GM12878 (cell line): ENCODE measurements at regions not wholly inside any gene's neighbourhood (a gene's known extent, or its start where the extent isn't known, plus 50 kb on each side); places are given as distances from the start of the nearest gene placed in this dataset.

Experiments
- CTCF ChIP-seq, 3 experiments: IDR thresholded peaks in 2 of 3; conservative IDR thresholded peaks in 1 of 3; 2 replicates each; pipeline ENCODE4 v1.5.1; 2011; ENCODE audit warnings: low read depth in 3 of 3, low read length in 3 of 3, mild to moderate bottlenecking in 3 of 3, control low read depth in 2 of 3, moderate library complexity in 2 of 3, inconsistent platforms in 1 of 3, mixed read lengths in 1 of 3; ENCODE audit not compliant: control insufficient read depth in 2 of 3, insufficient read depth in 1 of 3; ENCODE audit errors: extremely low read depth in 1 of 3
- FOXM1 ChIP-seq: IDR thresholded peaks from 2 replicates; pipeline ENCODE4 v1.6.1; 2012; ENCODE audit warnings: low read depth, mild to moderate bottlenecking, inconsistent platforms, low read length, moderate library complexity
- IKZF1 ChIP-seq: fragments of 450-650 bp; conservative IDR thresholded peaks from 2 replicates; pipeline ENCODE4 v1.6.1; 2017; ENCODE audit warnings: antibody characterized with exemption, mild to moderate bottlenecking
- NR2C2 ChIP-seq: IDR thresholded peaks from 2 replicates; pipeline ENCODE4 v1.6.1; 2011; ENCODE audit warnings: borderline replicate concordance, low read depth; ENCODE audit not compliant: control insufficient read depth, insufficient read length
- NR2F1 ChIP-seq: fragments of 450-650 bp; conservative IDR thresholded peaks from 2 replicates; pipeline ENCODE4 v1.6.1; 2017; ENCODE audit warnings: mild to moderate bottlenecking
- POLR2A ChIP-seq: IDR thresholded peaks from 2 replicates; pipeline ENCODE4 v1.6.1; 2011; ENCODE audit warnings: low read depth, mild to moderate bottlenecking, low read length
- POLR2AphosphoS5 ChIP-seq: IDR thresholded peaks from 2 replicates; pipeline ENCODE4 v1.6.1; 2011; ENCODE audit warnings: mild to moderate bottlenecking, low read length, inconsistent platforms
- RFX5 ChIP-seq: IDR thresholded peaks from 2 replicates; pipeline ENCODE4 v1.6.1; 2011; ENCODE audit warnings: low read depth, low read length, improper control_type of control experiment
- SMAD1 ChIP-seq: fragments of 450-650 bp; IDR thresholded peaks from 2 replicates; pipeline ENCODE4 v1.6.1; 2018; ENCODE audit warnings: mild to moderate bottlenecking, low read depth; ENCODE audit not compliant: partially characterized antibody
- SPI1 ChIP-seq: IDR thresholded peaks from 2 replicates; pipeline ENCODE4 v1.6.1; 2011; ENCODE audit warnings: low read depth, mild to moderate bottlenecking, low read length, moderate library complexity, borderline replicate concordance; ENCODE audit not compliant: insufficient read depth
- TCF12 ChIP-seq: IDR thresholded peaks from 2 replicates; pipeline ENCODE4 v1.6.1; 2011; ENCODE audit warnings: low read depth, mild to moderate bottlenecking, low read length
- YBX1 ChIP-seq: fragments of 450-650 bp; IDR thresholded peaks from 2 replicates; pipeline ENCODE4 v1.6.1; 2016; ENCODE audit warnings: antibody characterized with exemption
- TF ChIP-seq, protein P1 (sequence below): IDR thresholded peaks from 2 replicates; pipeline ENCODE4 v1.6.1; 2011; ENCODE audit warnings: borderline replicate concordance, low read depth, mild to moderate bottlenecking, moderate library complexity, mixed read lengths, low read length; ENCODE audit not compliant: insufficient read depth; ENCODE audit errors: extremely low read length
- TF ChIP-seq, protein P2 (sequence below): fragments of 450-650 bp; IDR thresholded peaks from 2 replicates; pipeline ENCODE4 v1.6.1; 2016; ENCODE audit warnings: mild to moderate bottlenecking, moderate library complexity, borderline replicate concordance

- TF ChIP-seq CTCF (IDR thresholded peaks at IDR 0.05 in 2 of 3, conservative IDR thresholded peaks at IDR 0.05 in 1 of 3; ENCODE audit: control insufficient read depth in 2 of 3, extremely low read depth in 1 of 3, insufficient read depth in 1 of 3, low read depth in 3 of 3, low read length in 3 of 3) (no peak), SMAD1 (no peak), POLR2A (no peak), RFX5 (no peak), NR2C2 (no peak), FOXM1 (no peak), TCF12 (no peak), NR2F1 (no peak), POLR2AphosphoS5 (no peak), SPI1 (no peak), IKZF1 (no peak), YBX1 (no peak)
- TF ChIP-seq, protein P1, sequence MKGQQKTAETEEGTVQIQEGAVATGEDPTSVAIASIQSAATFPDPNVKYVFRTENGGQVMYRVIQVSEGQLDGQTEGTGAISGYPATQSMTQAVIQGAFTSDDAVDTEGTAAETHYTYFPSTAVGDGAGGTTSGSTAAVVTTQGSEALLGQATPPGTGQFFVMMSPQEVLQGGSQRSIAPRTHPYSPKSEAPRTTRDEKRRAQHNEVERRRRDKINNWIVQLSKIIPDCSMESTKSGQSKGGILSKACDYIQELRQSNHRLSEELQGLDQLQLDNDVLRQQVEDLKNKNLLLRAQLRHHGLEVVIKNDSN = no peak
- TF ChIP-seq, protein P2, sequence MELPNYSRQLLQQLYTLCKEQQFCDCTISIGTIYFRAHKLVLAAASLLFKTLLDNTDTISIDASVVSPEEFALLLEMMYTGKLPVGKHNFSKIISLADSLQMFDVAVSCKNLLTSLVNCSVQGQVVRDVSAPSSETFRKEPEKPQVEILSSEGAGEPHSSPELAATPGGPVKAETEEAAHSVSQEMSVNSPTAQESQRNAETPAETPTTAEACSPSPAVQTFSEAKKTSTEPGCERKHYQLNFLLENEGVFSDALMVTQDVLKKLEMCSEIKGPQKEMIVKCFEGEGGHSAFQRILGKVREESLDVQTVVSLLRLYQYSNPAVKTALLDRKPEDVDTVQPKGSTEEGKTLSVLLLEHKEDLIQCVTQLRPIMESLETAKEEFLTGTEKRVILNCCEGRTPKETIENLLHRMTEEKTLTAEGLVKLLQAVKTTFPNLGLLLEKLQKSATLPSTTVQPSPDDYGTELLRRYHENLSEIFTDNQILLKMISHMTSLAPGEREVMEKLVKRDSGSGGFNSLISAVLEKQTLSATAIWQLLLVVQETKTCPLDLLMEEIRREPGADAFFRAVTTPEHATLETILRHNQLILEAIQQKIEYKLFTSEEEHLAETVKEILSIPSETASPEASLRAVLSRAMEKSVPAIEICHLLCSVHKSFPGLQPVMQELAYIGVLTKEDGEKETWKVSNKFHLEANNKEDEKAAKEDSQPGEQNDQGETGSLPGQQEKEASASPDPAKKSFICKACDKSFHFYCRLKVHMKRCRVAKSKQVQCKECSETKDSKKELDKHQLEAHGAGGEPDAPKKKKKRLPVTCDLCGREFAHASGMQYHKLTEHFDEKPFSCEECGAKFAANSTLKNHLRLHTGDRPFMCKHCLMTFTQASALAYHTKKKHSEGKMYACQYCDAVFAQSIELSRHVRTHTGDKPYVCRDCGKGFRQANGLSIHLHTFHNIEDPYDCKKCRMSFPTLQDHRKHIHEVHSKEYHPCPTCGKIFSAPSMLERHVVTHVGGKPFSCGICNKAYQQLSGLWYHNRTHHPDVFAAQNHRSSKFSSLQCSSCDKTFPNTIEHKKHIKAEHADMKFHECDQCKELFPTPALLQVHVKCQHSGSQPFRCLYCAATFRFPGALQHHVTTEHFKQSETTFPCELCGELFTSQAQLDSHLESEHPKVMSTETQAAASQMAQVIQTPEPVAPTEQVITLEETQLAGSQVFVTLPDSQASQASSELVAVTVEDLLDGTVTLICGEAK = no peak
Measured at GRCh38 chrX:96170626-96171025, 514.0 kb upstream of the DIAPH2 start.
